ENCODE measurements at regions not wholly inside any gene's neighbourhood (a gene's known extent, or its start where the extent isn't known, plus 50 kb on each side); places are given as distances from the start of the nearest gene placed in this dataset.

GRCh38 chr2:220969348-220969747 lies 602.8 kb downstream of the EPHA4 start:
- TF ChIP-seq, protein P1, sequence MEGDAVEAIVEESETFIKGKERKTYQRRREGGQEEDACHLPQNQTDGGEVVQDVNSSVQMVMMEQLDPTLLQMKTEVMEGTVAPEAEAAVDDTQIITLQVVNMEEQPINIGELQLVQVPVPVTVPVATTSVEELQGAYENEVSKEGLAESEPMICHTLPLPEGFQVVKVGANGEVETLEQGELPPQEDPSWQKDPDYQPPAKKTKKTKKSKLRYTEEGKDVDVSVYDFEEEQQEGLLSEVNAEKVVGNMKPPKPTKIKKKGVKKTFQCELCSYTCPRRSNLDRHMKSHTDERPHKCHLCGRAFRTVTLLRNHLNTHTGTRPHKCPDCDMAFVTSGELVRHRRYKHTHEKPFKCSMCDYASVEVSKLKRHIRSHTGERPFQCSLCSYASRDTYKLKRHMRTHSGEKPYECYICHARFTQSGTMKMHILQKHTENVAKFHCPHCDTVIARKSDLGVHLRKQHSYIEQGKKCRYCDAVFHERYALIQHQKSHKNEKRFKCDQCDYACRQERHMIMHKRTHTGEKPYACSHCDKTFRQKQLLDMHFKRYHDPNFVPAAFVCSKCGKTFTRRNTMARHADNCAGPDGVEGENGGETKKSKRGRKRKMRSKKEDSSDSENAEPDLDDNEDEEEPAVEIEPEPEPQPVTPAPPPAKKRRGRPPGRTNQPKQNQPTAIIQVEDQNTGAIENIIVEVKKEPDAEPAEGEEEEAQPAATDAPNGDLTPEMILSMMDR (IDR thresholded peaks at IDR 0.05; ENCODE audit: low read depth, low read length, poor library complexity, severe bottlenecking): no peak
- no peak for TF ChIP-seq EZH2phosphoT487 (IDR thresholded peaks at IDR 0.05; ENCODE audit: borderline replicate concordance, low read length)
